ENCODE measurements at regions not wholly inside any gene's neighbourhood (a gene's known extent, or its start where the extent isn't known, plus 50 kb on each side); places are given as distances from the start of the nearest gene placed in this dataset.

DNA sequence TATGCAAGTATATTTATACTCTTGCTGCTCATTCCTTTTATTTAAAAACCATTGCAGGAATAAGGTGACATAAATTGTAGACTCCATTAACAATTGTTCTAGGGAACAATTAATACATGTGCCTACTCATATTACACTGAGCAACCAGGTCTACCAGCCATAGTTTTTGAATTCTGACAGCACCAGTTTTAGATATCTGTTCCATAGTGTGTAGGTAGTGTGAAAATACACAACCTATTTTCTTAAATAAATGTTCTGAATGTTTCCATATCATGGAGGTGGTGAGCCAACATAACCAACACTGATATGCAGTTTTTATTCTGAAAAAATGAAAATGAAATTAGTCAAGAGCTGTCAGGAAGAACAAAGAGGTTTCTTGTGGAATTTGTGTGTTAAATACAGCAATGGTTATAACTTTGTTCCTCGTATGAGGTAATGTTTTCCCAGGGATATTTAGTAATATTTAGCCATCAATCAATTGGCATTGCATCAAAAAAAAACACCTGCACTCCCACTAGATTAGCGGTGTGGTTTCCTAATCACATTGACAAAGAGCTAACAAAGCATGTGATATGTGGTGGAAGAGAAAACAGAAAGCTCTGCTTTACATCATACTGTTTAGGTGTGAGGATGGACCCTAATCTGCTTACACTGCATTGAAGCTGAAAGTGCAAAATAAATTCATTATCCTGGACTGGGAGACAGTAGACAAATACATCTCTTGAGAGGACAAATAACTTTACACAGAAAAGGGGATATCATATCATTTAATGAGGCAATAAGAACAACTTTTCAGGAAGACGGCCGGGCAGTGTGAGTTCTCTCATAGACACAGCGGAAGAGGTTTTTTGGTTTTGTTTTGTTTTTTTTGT, 369.5 kb upstream of the THBS1 start:
- TF ChIP-seq, protein P1, sequence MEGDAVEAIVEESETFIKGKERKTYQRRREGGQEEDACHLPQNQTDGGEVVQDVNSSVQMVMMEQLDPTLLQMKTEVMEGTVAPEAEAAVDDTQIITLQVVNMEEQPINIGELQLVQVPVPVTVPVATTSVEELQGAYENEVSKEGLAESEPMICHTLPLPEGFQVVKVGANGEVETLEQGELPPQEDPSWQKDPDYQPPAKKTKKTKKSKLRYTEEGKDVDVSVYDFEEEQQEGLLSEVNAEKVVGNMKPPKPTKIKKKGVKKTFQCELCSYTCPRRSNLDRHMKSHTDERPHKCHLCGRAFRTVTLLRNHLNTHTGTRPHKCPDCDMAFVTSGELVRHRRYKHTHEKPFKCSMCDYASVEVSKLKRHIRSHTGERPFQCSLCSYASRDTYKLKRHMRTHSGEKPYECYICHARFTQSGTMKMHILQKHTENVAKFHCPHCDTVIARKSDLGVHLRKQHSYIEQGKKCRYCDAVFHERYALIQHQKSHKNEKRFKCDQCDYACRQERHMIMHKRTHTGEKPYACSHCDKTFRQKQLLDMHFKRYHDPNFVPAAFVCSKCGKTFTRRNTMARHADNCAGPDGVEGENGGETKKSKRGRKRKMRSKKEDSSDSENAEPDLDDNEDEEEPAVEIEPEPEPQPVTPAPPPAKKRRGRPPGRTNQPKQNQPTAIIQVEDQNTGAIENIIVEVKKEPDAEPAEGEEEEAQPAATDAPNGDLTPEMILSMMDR (IDR thresholded peaks at IDR 0.05; ENCODE audit: control insufficient read depth, insufficient read depth, low read depth, low read length, missing control alignments), result no peak
- no peak for DNase-seq (ENCODE audit: low read depth)
- no peak overlapping the region for H3K4me3 ChIP-seq (ENCODE audit: control insufficient read depth, low read depth, low read length)

- H3K4me3 ChIP-seq (ENCODE audit: control insufficient read depth, low read depth, low read length), result no peak overlapping the region
- TF ChIP-seq, protein P1 (IDR thresholded peaks at IDR 0.05; ENCODE audit: control insufficient read depth, insufficient read depth, low read depth, low read length, missing control alignments), result no peak
- DNase-seq (ENCODE audit: low read depth), result no peak
These were observed 367.5 kb upstream of the THBS1 start for GRCh38 chr15:39213385-39213840.

- TF ChIP-seq, protein P1 (IDR thresholded peaks at IDR 0.05; ENCODE audit: control insufficient read depth, insufficient read depth, low read depth, low read length, missing control alignments), result no peak
- H3K4me3 ChIP-seq (ENCODE audit: control insufficient read depth, low read depth, low read length), result no peak overlapping the region
- DNase-seq (ENCODE audit: low read depth), result no peak
These were observed 365.9 kb upstream of the THBS1 start for GRCh38 chr15:39215015-39215414.

GRCh38 chr15:39216816-39217215, 364.1 kb upstream of the THBS1 start:
- no peak overlapping the region for H3K4me3 ChIP-seq (ENCODE audit: control insufficient read depth, low read depth, low read length)
- DNase-seq (ENCODE audit: low read depth), result no peak
- TF ChIP-seq, protein P1 (IDR thresholded peaks at IDR 0.05; ENCODE audit: control insufficient read depth, insufficient read depth, low read depth, low read length, missing control alignments), result no peak

DNA sequence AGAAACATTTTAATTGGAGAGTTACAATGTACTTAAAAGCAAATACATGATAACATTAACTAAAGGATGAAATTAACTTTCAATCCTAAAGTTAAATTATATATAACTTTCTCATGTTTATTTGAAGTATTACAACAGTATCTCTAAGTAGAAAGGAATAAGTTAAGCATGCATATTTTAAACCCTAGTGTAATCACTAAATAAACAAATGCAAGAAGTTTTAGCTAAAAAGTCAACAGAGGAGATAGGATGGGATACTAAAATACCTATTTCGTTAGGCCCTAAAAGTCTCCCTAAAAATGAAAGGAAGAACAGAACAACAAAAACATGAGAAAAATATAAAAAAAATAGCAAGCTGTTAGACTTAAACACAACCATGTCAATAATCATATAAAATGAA, 361.3 kb upstream of the THBS1 start:
- no peak overlapping the region for H3K4me3 ChIP-seq (ENCODE audit: control insufficient read depth, low read depth, low read length)
- TF ChIP-seq, protein P1 (IDR thresholded peaks at IDR 0.05; ENCODE audit: control insufficient read depth, insufficient read depth, low read depth, low read length, missing control alignments), result no peak
- DNase-seq (ENCODE audit: low read depth), result no peak

- DNase-seq (ENCODE audit: low read depth), result no peak
- TF ChIP-seq, protein P1 (IDR thresholded peaks at IDR 0.05; ENCODE audit: control insufficient read depth, insufficient read depth, low read depth, low read length, missing control alignments), result no peak
- no peak overlapping the region for H3K4me3 ChIP-seq (ENCODE audit: control insufficient read depth, low read depth, low read length)
These were observed 354.5 kb upstream of the THBS1 start for GRCh38 chr15:39226169-39226937.

Data from AG09309 (cell line).